ENCODE measurements at regions not wholly inside any gene's neighbourhood (a gene's known extent, or its start where the extent isn't known, plus 50 kb on each side); places are given as distances from the start of the nearest gene placed in this dataset.

- H3K27me3 ChIP-seq (ENCODE audit: control insufficient read depth in 2 of 2, insufficient read depth in 2 of 2, low read length in 2 of 2) = no peaks in the 10 kb centered on the region
- no peaks in the 10 kb centered on the region for H3K79me2 ChIP-seq (ENCODE audit: control insufficient read depth, insufficient read depth, low read length)
- no TSS peak for BruUV-seq (replicated peaks)
- H3K9ac ChIP-seq (replicated peaks; ENCODE audit: extremely low read depth, insufficient read depth, low read length) = no peak overlapping the region
- no peaks in the 10 kb centered on the region for H4K20me1 ChIP-seq (replicated peaks; ENCODE audit: control insufficient read depth, extremely low read depth, insufficient read depth, low read length)
- intact Hi-C loops (cut with micrococcal nuclease) (no loop called here), dilution Hi-C loops (cut with MboI; ENCODE audit: extremely low pct_ligation_motif_present, low sequenced_read_pairs) (no loop called here)
- H3K36me3 ChIP-seq (ENCODE audit: control insufficient read depth in 2 of 2, extremely low read depth in 1 of 2, insufficient read depth in 2 of 2, low read length in 2 of 2) = no peaks in the 10 kb centered on the region
- H3K9me1 ChIP-seq (replicated peaks; ENCODE audit: control insufficient read depth, extremely low read depth, insufficient read depth, low read length) = no peaks in the 10 kb centered on the region
- H3K4me2 ChIP-seq (ENCODE audit: insufficient read depth, low read length) = no peak overlapping the region
- FAIRE-seq (no peak), DNase-seq (ENCODE audit: low read depth, low spot score) (no peak)
- H3K4me3 ChIP-seq (replicated peaks in 1 of 3; ENCODE audit: insufficient read depth in 1 of 3, low read depth in 1 of 3, low read length in 3 of 3) = no peak overlapping the region
- CTCF ChIA-PET = no interaction called here
- TF ChIP-seq MAX (IDR thresholded peaks at IDR 0.05; ENCODE audit: insufficient read depth, insufficient read length) (no peak), POLR2AphosphoS5 (IDR thresholded peaks at IDR 0.05; ENCODE audit: insufficient read depth, low read depth, low read length) (no peak), FOS (IDR thresholded peaks at IDR 0.05; ENCODE audit: borderline replicate concordance, insufficient read depth, low read length) (no peak), POLR2A (IDR thresholded peaks at IDR 0.05; ENCODE audit: low read depth, low read length) (no peak), GATA2 (IDR thresholded peaks at IDR 0.05; ENCODE audit: insufficient read depth, insufficient read length, low read depth, low read length) (no peak), MYC (IDR thresholded peaks at IDR 0.05; ENCODE audit: low read depth, low read length) (no peak), JUN (IDR thresholded peaks at IDR 0.05; ENCODE audit: borderline replicate concordance, insufficient read depth, insufficient read length, low read depth) (no peak), EZH2 (IDR thresholded peaks at IDR 0.05; ENCODE audit: borderline replicate concordance, low read depth, low read length, severe bottlenecking) (no peak), CTCF (IDR thresholded peaks at IDR 0.05; ENCODE audit: extremely low read depth in 1 of 2, insufficient read depth in 1 of 2, low read depth in 1 of 2, low read length in 2 of 2) (no peak)
- no peak overlapping the region for H2AFZ ChIP-seq (ENCODE audit: low read depth, low read length)
- POLR2A ChIA-PET = no interaction called here
- no peaks in the 10 kb centered on the region for H3K4me1 ChIP-seq (ENCODE audit: control insufficient read depth, extremely low read depth, insufficient read depth, low read length)
- no peak overlapping the region for H3K27ac ChIP-seq (ENCODE audit: insufficient read depth, low read depth, low read length)
- H3K9me3 ChIP-seq (replicated peaks; ENCODE audit: control insufficient read depth, insufficient read depth, low read length) = peaks cover 2% of the 10 kb centered on the region
Observed at GRCh38 chr10:106513352-106513771, 651.1 kb downstream of the SORCS1 start.

All from endothelial cell of umbilical vein (primary cell).